HEK293T (cell line): ENCODE measurements at regions not wholly inside any gene's neighbourhood (a gene's known extent, or its start where the extent isn't known, plus 50 kb on each side); places are given as distances from the start of the nearest gene placed in this dataset.

Source experiments
- CTCF ChIA-PET: fragments of 350-600 bp; formaldehyde crosslinking; extraction: SDS; loops from one replicate; lab custom pipeline; 2021; ENCODE audit warnings: antibody characterized with exemption, inconsistent platforms; lab: Yijun Ruan, JAX
- POLR2A ChIA-PET: fragments of 350-600 bp; formaldehyde crosslinking; extraction: SDS; loops from one replicate; lab custom pipeline; 2020; ENCODE audit warnings: antibody characterized with exemption, inconsistent platforms; lab: Yijun Ruan, JAX
- DNase-seq: peaks from one replicate; pipeline ENCODE4 v3.0.0; 2012; ENCODE audit warnings: mixed read lengths; ENCODE audit errors: extremely low spot score
- ARNT ChIP-seq: fragments of 450-650 bp; IDR thresholded peaks from 2 replicates; pipeline ENCODE4 v1.6.1; 2017; ENCODE audit warnings: mild to moderate bottlenecking
- BHLHE40 ChIP-seq: fragments of 450-650 bp; IDR thresholded peaks from 2 replicates; pipeline ENCODE4 v1.6.1; 2016; ENCODE audit warnings: mild to moderate bottlenecking, moderate library complexity, borderline replicate concordance
- CTBP1 ChIP-seq: fragments of 450-650 bp; IDR thresholded peaks from 2 replicates; pipeline ENCODE4 v1.6.1; 2016; ENCODE audit warnings: borderline replicate concordance
- ELF4 ChIP-seq: fragments of 450-650 bp; IDR thresholded peaks from 2 replicates; pipeline ENCODE4 v1.6.1; 2017; ENCODE audit warnings: antibody characterized with exemption
- FOXA1 ChIP-seq: fragments of 450-650 bp; IDR thresholded peaks from 2 replicates; pipeline ENCODE4 v1.6.1; 2016; ENCODE audit warnings: mild to moderate bottlenecking
- FOXK2 ChIP-seq: fragments of 450-650 bp; IDR thresholded peaks from 2 replicates; pipeline ENCODE4 v1.6.1; 2016; ENCODE audit warnings: mild to moderate bottlenecking
- FOXM1 ChIP-seq: fragments of 450-650 bp; IDR thresholded peaks from 2 replicates; pipeline ENCODE4 v1.6.1; 2017; ENCODE audit warnings: mild to moderate bottlenecking, borderline replicate concordance
- HDGF ChIP-seq: fragments of 450-650 bp; IDR thresholded peaks from 2 replicates; pipeline ENCODE4 v1.6.1; 2017; ENCODE audit warnings: antibody characterized with exemption, borderline replicate concordance
- L3MBTL2 ChIP-seq: fragments of 450-650 bp; conservative IDR thresholded peaks from 2 replicates; pipeline ENCODE4 v1.6.1; 2016; ENCODE audit warnings: mild to moderate bottlenecking
- LEF1 ChIP-seq: fragments of 450-650 bp; IDR thresholded peaks from 2 replicates; pipeline ENCODE4 v1.6.1; 2017; ENCODE audit warnings: mild to moderate bottlenecking, borderline replicate concordance
- NFRKB ChIP-seq: fragments of 450-650 bp; IDR thresholded peaks from 2 replicates; pipeline ENCODE4 v1.6.1; 2016; ENCODE audit warnings: mild to moderate bottlenecking, moderate library complexity
- SP1 ChIP-seq: fragments of 450-650 bp; IDR thresholded peaks from 2 replicates; pipeline ENCODE4 v1.6.1; 2017
- SUZ12 ChIP-seq: fragments of 450-650 bp; IDR thresholded peaks from 2 replicates; pipeline ENCODE4 v1.6.1; 2016; ENCODE audit warnings: mild to moderate bottlenecking
- TARDBP ChIP-seq: fragments of 450-650 bp; IDR thresholded peaks from 2 replicates; pipeline ENCODE4 v1.6.1; 2016
- ZNF384 ChIP-seq: fragments of 450-650 bp; IDR thresholded peaks from 2 replicates; pipeline ENCODE4 v1.6.1; 2016
- TF ChIP-seq, protein P1 (sequence below): fragments of 450-650 bp; IDR thresholded peaks from 2 replicates; pipeline ENCODE4 v1.6.1; 2016

DNA sequence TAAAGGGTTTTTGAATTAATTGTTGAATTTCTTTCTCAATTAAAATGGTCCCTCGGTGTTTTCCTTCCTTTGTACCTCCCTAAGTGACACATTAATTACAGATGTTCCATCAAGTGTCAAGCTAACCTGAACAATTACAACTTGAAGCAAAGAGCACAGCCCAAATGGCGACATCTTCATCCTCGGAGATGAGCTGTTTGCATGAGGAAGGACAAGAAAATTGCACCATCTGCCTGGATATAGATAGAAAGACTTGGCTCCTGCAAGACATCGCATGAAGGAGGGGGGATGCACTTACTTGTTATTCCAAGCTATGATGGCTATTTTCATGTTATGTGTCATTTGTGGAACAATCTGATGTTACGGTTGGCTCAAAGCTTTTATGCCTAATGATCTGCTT is 86.4 kb upstream of the ZKSCAN2 start:
- DNase-seq, result no peak
- ChIA-PET POLR2A (no interaction called here), CTCF (no interaction called here)
- no peak for TF ChIP-seq LEF1
- TF ChIP-seq ZNF384, result no peak
- TF ChIP-seq, protein P1, sequence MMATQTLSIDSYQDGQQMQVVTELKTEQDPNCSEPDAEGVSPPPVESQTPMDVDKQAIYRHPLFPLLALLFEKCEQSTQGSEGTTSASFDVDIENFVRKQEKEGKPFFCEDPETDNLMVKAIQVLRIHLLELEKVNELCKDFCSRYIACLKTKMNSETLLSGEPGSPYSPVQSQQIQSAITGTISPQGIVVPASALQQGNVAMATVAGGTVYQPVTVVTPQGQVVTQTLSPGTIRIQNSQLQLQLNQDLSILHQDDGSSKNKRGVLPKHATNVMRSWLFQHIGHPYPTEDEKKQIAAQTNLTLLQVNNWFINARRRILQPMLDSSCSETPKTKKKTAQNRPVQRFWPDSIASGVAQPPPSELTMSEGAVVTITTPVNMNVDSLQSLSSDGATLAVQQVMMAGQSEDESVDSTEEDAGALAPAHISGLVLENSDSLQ, result no peak

DNA sequence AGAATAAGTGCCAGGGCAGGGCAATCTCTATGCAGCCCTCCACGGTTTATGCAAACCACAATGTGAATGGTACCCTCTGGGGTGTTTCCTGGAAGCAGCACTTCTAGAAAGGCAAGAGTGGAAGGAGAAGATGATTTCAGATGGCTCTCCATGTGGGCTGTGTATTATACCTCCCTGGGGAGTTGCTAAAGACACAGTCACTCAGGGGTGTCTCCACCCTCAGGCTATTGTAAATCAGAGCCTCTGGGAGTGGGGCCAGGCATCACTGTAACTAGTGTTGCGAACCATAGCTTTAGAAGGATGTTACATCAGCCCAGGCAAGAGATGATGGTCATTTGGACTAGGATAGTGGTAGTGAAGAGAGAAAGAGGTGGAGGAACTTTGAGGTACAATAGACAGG is 83.3 kb upstream of the ZKSCAN2 start:
- POLR2A ChIA-PET, result no interaction called here
- CTCF ChIA-PET, result no interaction called here

DNA sequence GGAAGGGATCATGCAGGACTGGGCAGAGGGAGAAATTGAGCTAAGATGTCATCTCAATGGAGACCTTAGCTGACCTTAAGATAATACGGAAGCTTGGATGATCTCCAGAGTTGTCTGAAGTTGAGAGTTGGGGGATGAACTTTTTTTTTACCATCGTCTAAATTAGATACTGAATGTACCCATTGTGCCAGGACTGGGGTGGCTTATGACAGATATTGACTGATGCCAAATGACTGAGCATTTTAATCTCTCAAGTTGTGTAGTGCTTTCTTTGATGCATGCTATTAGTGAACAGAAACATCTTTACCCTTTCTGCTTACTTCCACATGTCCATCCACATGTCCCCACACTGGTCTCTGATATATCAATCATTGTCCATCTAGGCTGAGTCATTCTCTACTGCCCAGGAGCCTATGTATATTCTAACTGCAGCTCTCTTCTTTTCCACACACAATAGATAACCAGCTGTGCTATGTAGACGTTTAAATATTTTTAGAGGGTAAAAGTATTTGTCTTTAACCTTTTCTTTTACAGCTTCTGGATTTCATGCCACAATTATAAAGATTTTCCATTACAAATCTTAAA is 60.2 kb upstream of the ZKSCAN2 start:
- ChIA-PET POLR2A (no interaction called here), CTCF (no interaction called here)
- TF ChIP-seq SUZ12 (no peak), CTBP1 (no peak), ARNT (no peak), SP1 (no peak), FOXM1 (no peak)
- DNase-seq, result no peak

More for the DNA sequence above, 83.3 kb upstream of the ZKSCAN2 start:
- TF ChIP-seq FOXM1, result no peak
- DNase-seq, result no peak

DNA sequence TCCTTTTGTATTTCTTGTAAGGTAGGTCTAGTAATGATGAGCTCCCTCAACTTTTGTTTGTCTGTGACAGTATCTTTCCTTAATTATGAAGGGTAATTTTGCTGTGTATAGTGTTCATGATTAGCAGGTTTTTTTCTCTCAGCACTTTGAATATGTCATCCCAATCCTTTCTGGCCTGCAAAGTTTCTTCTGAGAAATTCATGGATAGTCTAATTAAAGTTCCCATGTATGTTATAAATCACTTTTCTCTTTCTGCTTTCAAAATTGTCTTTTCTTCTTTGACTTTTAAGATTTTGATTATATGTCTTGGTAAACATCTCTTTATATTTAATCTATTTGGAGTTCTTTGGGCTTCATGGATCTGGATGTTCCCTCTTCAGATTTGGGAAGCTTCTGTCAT is 54.3 kb upstream of the ZKSCAN2 start:
- POLR2A ChIA-PET, result no interaction called here
- DNase-seq, result no peak
- CTCF ChIA-PET, result no interaction called here
- TF ChIP-seq TARDBP (no peak), LEF1 (no peak), ZNF384 (no peak), L3MBTL2 (no peak), SP1 (no peak), FOXK2 (no peak)

DNA sequence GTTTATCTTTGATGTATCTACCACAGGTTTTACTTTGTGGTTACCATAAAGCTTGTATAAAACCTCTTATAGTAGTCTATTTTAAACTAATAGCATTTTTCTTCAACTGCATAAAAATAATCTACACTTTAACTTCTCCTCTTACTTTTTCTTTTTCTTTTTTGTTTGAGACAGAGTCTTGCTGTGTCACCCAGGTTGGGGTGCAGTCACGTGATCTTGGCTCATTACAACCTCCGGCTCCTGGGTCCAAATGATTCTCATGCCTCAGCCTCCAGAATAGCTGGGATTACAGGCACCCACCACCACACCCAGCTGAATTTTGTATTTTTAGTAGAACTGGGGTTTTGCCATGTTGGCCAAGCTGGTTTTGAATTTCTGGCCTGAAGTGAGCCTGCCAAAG is 53.4 kb upstream of the ZKSCAN2 start:
- TF ChIP-seq L3MBTL2, result no peak
- TF ChIP-seq BHLHE40, result no peak
- TF ChIP-seq NFRKB, result no peak
- TF ChIP-seq ZNF384, result no peak
- no peak for TF ChIP-seq ARNT
- no peak for TF ChIP-seq SP1
- TF ChIP-seq ELF4, result no peak
- no peak for TF ChIP-seq FOXK2
- TF ChIP-seq, protein P1, result no peak
- no peak for TF ChIP-seq FOXA1
- no peak for TF ChIP-seq CTBP1
- no peak for TF ChIP-seq LEF1
- TF ChIP-seq FOXM1, result no peak
- TF ChIP-seq SUZ12, result no peak
- TF ChIP-seq TARDBP, result no peak
- TF ChIP-seq HDGF, result no peak
- ChIA-PET CTCF (no interaction called here), POLR2A (no interaction called here)
- no peak for DNase-seq
